HG02642 (cell line): ENCODE measurements at regions not wholly inside any gene's neighbourhood (a gene's known extent, or its start where the extent isn't known, plus 50 kb on each side); places are given as distances from the start of the nearest gene placed in this dataset.

Experiments used
- ATAC-seq: cut with Tn5 transposase; IDR thresholded peaks from one replicate; pipeline ENCODE4 v1.9.1; 2021; ENCODE audit warnings: mild to moderate bottlenecking; ENCODE audit not compliant: unreplicated experiment, poor library complexity

DNA sequence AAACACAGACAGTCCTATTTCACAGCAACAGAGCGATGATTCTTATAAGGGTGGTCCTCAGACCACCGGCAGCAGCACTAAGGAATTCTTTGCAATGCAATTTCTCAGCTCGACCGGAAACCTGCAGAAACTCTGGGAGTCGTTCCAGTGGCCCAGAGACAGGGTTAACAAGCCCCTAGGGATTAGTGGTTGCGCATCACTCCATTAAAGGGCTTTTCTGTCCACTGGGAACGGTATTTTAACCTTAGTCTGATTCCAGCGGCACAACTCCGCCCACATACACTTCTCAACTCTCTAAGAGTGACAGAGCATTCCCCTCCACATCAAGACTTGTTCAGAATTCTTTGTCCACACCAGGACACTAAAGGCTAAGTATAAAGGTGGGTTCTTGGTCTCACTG is 341.5 kb downstream of the TFAP2A start:
- ATAC-seq: no peak

DNA sequence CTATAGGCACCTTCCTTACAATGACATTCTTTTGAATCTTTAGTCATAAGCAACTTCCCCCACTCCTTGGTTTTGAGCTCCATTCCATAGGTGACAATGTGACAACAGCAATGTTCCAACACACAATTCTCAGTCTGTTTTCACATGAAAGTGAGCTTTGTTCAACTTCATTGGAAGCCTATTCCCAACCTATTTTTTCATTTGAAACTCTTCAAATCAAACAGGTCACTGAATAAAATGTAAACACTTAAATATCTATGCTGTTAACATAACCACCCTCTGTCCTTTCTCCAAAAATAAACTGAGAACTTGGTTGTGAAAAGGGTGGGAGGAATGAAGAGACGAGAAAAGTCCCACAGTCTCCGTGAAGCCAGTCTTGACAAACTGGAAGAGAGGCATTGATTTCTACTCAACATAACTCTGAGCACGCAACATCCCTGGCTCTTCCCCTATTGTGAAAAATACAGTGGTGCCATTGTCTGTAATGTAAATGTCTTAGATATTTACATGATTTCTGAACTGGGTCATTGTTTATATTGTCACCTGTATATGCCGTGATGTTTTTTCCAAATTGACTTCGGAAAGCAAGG is 343.1 kb downstream of the TFAP2A start:
- ATAC-seq: no peak

DNA sequence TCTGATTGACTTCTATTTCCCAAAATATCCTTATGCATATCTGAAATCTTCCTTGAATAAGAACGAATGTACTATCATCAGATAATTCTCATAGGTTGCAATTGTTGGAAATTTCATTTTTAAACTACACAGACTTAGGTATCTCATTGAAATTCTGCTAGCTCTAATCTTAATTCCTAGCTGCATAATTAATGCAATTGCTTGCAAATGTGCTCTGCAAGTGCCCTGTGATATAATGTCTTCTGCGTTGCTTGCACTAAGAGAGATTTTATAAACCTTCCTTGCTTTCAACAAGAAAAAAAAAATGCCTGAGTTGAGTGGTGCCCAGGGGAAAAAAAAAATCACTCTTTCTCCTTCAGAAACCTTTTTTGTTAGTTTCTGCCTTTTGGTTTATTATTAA is 354.9 kb downstream of the TFAP2A start:
- no peak for ATAC-seq

DNA sequence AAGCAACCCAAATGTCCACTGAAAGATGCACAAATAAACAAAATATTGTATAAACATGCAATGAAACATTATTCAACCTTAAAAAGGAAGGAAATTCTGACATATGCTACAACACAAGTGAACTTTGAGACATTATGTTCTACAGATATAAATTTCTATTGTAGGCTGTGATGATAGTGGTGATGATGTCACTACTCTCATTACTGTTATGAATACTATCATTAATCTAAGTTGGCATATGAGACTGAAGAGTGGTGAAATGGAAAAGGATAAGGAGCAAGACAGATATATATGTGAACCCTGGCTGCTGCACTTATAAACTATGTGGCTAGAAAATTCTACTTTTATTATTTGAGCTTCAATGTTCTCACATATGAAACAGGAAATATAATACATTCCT is 360.2 kb downstream of the TFAP2A start:
- no peak for ATAC-seq

DNA sequence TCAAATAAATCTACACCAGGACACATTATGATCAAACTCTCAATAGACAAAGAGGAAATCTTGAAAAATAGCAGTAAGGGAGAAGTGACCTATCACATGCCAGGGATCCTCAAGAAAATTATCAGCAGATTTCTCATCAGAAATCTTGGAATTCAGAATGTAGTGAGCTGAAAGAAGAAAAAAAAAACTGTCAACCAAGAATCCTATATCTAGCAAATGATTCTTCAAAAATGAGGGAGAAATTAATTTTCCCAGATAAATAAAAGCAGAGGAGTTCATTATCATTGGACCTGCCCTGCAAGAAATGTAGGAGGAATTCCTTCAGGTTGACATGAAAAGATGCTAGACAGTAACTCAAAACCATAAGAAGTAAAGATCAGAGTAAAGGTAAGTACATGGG is 363.6 kb downstream of the TFAP2A start:
- no peak for ATAC-seq

DNA sequence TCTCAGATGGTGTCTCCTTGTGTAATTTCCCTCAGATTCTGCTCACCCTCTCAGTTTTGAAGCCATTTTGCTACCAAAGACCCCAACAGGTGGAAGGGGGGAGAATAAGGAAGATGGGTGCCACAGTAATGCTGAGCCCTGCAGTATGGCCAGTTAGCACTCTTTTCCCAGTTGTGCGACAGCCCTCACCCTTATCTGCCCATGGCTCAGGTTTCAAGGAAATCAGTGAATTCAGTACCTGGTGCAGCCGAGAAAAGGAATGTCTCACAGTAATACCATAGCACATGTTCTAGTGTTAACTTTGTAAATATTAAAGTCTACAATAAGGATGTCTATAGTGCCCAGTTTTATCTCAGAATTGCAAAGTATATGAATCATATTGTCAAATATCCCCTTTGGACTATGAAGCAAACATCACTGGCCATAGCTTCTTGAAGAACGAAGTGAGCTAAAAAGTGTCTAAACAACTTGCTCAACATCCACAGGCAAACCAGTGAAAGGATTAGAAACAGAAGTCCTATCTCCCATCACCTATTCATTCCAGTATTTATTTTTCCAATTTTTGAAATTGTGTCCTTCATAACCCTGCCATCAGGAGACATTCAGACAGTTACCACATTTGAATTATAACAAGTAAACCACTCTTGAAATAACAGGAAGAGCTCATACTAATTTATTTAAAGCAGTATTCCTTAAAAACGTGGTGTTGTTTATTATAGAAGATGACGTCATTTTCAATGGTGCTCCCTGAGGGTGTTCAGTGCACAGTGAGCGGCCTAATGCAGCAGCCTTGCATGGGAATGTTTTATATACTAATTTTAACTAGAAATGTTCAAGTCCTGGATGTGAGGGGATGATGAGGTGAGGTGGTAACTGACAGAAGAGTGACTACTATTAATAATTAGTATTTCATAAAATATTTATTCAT is 366.2 kb downstream of the TFAP2A start:
- no peak for ATAC-seq

DNA sequence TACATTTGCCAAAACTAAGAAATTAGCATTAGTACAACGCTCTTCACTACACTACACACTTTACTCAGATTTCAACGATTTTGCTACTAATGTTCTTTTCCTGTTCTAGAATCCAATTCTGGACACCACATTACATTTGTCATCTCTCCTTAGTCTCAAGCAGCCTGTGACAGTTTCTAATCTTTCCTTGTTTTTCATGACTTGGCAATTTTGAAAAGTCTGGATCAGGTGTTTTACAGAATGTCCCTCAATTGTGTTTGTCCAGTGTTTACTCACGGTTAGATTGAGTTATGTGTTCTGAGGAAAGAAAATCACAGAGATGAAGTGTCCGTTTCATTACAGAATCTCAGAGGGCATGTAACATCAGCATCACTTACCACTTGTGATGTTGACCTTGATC is 372.6 kb downstream of the TFAP2A start:
- ATAC-seq: no peak

DNA sequence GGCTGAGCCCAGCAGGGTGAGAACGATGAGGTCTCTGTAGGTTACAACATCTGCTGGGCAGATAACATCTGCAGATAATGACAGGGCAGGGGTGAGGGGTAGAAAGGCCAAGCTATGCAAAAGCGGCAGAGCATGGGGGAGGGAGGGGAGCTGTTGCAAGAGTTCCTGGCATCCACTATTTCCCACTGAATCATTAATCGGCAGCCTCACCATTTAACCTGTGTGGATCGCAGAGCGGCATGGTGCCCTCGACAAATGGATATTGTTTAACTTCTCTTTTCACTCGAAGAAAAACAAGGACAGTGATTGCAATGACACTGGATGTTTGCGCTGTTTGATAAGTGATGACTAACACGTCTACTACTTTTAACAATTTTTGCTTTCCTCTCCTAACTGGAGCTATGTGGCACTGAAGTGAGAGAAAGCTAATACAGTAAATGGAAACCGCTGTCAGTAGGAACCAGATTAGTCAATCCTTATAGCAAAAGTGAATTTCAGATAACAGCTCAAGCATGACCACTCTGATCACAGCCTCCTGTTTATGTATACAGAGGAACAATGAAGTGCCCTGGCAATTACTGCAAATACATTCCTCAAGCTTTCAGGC is 381.5 kb downstream of the TFAP2A start:
- ATAC-seq: no peak

DNA sequence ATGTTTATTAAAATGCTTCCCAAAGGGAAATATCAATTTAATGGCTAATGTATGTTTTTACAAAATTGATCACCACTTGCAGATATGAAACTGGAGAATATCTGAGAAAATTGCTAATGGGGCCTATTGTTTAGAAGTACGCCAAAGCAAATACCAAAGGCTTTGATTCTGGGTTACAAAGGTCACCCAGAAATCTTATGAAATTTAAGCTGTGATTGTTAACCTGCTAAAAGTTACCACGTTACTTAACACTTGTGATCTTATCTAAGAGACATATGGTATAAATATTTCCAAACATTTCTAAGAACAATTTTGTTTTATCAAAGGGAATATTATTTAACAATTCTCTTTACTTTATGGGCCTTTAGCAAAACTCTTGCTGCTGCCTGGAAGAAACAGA is 383.3 kb downstream of the TFAP2A start:
- no peak for ATAC-seq

DNA sequence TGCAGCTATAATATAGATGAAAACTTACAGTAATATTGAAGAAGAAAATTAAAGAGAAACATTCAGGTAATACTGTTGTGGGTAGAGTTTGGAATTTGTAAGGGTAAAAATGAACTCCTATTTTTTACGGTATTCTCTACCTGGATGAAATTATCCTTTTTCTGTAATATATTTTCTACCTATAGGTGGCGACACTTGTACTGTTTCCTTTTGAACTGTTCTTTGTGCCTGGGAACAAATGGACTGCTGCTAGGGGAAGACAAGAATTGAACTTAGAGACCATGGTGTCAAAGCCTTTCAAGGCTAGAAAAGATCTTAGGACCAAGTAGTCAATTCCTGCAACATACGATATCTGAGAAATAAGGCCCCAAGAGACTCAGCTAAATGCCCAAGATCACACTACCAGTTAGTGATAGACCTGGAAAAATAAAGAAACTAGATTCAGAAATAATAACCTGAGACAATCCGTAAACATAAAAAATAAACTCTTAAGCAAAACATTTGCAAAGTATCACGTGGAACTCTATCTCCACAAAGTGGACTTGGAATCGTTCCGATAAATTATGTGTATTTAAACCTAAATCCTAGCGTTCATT is 383.8 kb downstream of the TFAP2A start:
- no peak for ATAC-seq

DNA sequence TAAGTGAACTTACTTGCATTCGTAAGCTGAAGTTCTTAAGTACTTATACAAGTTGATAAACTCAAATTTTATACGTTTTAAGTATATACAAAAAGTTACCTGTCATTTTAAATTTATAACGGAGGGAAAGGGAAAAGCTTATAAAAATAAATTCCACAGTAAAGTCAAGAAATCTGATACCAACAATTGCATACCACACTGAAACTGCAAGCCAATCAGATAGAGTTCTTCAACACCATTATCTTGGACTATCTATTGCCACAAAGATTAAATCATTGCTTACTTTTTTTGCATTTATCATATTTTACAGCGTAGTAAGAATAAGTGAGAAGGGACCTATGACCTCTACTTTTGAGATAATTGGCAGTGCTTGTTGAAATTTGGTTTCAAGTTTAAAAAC is 386.7 kb downstream of the TFAP2A start:
- no peak for ATAC-seq

DNA sequence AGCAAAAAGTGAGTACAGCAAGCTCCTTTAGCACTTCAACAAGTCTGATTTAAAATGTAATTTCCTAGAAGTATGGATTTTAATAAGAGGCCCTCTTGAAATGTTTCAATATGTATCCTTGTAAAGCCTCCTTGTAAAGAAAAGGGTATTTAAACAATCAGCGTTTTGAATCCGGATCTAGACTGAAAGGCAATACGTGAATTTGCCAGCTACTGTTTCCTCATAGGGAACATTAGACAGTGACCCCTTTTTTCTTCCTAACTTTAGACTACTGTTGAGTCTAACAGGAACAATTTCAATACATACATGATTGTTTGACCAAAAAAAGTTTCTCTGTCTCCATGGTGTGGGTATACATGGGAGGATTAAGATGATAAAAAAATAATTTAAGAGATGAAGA is 395.0 kb downstream of the TFAP2A start:
- no peak for ATAC-seq

DNA sequence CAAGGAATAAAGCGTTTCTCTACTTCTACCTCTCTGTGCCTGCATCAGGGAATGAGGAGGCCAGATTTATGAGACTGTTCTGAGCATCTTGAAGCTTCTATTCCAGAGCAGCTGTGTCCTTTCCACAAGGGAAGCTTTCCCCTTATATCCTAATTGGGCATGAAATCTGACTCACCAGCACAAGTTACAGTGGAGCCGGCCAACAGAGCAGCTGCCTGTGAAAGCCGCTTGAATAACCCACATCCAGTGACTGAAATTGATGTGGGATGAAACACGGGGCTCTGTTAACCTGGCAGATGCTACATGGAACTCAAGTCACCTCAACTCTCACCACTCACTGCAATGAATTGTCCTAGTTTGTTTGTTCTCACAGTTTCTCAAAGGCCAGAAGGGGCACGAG is 400.3 kb downstream of the TFAP2A start:
- ATAC-seq: no peak

DNA sequence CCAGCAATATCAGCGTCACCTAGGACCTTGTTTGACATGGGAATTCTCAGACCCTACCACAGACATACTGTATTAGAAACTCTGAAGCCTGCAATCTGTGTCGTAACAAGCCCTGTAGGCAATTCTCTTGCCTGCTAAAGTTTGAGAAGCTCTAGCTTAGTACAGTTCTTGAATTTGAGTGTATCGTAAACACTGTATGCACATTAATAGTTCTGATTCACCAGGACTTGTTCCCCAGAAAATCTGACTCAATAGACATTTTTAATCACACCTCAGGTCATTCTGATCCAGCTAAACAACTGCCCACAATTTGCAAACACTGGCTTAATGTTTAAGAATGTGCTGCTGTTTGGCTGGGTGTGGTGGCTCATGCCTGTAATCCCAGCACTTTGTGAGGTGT is 414.3 kb downstream of the TFAP2A start:
- no peak for ATAC-seq

DNA sequence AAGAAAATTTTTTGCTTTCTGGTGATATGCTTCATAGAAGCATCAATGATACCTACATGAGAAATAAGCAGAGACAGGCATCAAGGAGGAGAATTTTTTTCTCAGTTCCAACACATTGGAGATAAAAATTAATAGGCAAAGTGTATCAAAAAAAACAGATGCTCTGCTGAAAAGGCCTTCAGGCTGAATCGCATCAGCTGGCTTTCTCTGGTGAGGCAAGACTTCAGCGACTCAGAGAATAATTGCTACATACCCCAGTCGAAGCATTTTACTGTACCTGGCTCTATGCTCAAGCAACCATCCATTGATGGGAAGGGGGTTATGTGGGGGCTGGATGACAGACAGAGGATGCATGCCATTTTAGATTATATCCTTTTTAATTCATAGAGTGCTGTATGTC is 415.1 kb downstream of the TFAP2A start:
- no peak for ATAC-seq

DNA sequence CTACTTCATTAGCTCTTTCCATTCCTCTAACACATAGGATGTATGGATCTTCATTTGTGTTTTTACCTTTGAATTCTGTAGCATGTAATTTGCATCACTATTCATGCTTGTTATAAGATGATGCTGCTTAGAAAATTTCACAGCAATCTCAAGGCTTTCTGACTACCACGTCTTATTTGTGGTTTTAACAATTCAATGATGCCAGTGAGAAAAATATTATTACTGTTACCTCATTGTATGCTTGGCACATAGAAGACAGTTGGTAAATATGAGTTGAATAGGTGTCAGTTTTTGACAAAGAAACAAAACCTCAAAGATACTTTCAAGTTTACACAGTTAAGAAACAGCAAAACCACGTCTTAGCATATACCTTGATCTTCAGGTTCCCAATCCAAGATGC is 428.6 kb downstream of the TFAP2A start:
- no peak for ATAC-seq

DNA sequence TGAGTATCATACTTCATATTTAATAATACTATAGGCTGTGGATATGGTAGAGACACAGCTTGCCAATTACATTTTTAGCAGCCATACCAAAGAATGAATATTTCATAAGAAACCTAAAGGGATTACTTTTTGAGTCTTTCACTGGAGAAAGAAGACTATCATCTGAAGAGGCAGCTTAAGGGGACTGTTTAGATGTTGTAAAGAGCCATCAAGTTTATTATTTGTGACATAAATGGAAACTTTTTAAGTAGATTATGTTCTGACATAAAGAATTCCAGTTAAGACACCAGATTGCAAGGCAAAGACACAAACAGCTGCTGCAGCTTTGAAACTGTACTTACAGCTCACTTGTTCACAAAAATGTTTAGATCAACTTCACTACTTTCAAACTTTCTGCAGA is 429.4 kb downstream of the TFAP2A start:
- ATAC-seq: no peak

DNA sequence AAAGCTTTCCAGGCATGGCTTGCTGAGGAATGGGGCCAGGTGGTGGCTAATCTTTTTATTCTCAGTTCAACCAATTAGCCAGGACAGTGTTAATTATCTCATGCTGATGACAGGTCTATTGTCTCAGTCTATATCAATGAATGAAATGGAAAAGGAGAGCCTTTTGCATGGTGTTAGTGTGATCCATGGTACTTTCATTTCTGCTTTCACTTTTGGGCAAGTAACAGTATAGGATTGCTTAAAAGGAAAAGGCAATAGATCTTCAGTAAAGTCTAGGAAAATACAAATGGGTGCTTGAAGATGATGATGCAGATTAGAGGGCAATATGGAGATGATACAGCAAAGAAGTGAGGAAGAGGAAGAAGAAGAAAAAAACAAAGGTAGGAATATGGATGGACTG is 430.3 kb downstream of the TFAP2A start:
- no peak for ATAC-seq

DNA sequence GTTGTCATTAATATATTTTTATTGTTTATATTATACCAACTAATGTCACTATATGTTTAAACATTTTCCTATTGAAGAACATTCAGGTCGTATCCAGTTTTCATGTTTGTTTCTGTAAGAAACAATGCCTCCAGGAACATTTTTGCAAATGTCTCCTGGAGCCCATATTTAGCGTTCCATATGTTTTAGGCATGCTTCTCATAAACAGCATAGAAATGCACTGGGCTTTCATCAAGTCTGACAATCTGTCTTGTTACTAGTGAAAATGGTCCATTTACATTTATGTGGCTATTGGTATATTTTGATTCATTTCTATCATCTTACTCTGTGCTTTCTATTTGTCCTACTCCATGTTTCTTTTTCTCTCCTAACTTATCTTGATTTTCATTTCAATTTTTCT is 431.7 kb downstream of the TFAP2A start:
- ATAC-seq: no peak

DNA sequence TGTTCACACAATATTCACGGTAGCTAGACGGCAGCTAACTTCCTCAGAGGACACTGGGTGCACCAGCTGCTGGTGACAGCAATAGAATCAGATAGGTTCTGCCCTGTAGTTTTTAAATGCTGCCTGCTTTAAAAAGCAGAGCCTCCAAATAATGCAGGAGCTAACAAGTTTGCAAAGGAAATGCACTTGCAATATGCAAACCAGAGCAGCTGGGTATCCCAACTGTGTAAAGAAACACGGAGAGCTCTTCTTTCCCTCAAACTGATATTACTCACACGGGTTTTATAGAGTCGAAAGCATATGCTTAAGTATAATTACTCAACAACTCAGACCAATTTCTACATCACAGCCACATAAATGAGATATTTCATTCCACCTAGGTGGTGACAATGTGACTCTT is 432.7 kb downstream of the TFAP2A start:
- no peak for ATAC-seq

DNA sequence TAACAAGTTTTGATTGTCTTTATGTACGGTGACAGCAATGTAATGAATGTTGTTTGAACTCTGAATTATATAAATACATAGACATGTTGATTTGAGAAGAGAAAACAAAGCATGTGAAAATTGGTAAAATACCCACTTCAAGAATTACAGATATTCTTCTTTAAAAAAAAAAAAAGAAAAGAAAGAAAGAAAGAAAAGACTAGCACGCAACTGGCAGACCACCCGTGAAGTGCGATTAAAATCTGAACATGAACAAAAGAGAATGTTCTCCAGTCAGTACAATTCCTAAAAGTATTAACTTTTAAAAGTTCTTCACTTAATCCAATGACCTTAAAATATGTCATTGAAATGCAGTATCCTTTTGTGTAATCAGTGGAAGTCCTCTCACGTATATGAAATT is 434.9 kb downstream of the TFAP2A start:
- no peak for ATAC-seq
